WERI-Rb-1 (cell line): ENCODE measurements at regions not wholly inside any gene's neighbourhood (a gene's known extent, or its start where the extent isn't known, plus 50 kb on each side); places are given as distances from the start of the nearest gene placed in this dataset.

Source experiments
- DNase-seq: peaks from one replicate; pipeline ENCODE4 v3.0.0-alpha.2; 2020
- H3K27ac ChIP-seq: fragments of 250-450 bp; sonication (Bioruptor Pico); 2 replicates; pipeline ENCODE4 v1.5.1; 2020; ENCODE audit warnings: mild to moderate bottlenecking, moderate library complexity
- H3K27me3 ChIP-seq: fragments of 250-450 bp; sonication (Bioruptor Pico); 2 replicates; pipeline ENCODE4 v1.5.1; 2021; ENCODE audit warnings: mild to moderate bottlenecking, low read depth, moderate library complexity; ENCODE audit not compliant: insufficient read depth, severe bottlenecking
- H3K36me3 ChIP-seq: fragments of 250-450 bp; sonication (Bioruptor Pico); 2 replicates; pipeline ENCODE4 v1.5.1; 2020; ENCODE audit warnings: mild to moderate bottlenecking, moderate library complexity
- H3K4me3 ChIP-seq: 2 replicates; pipeline ENCODE4 v1.5.1; 2011; ENCODE audit warnings: low read depth, mild to moderate bottlenecking, control low read depth, low read length
- H3K9me3 ChIP-seq: fragments of 250-450 bp; sonication (Bioruptor Pico); 2 replicates; pipeline ENCODE4 v1.5.1; 2021; ENCODE audit warnings: mild to moderate bottlenecking, moderate library complexity; ENCODE audit not compliant: severe bottlenecking
- TF ChIP-seq, protein P1 (sequence below): IDR thresholded peaks from 2 replicates; pipeline ENCODE4 v1.5.1; 2011; ENCODE audit warnings: low read depth, mild to moderate bottlenecking, control low read depth, inconsistent platforms, low read length

DNA sequence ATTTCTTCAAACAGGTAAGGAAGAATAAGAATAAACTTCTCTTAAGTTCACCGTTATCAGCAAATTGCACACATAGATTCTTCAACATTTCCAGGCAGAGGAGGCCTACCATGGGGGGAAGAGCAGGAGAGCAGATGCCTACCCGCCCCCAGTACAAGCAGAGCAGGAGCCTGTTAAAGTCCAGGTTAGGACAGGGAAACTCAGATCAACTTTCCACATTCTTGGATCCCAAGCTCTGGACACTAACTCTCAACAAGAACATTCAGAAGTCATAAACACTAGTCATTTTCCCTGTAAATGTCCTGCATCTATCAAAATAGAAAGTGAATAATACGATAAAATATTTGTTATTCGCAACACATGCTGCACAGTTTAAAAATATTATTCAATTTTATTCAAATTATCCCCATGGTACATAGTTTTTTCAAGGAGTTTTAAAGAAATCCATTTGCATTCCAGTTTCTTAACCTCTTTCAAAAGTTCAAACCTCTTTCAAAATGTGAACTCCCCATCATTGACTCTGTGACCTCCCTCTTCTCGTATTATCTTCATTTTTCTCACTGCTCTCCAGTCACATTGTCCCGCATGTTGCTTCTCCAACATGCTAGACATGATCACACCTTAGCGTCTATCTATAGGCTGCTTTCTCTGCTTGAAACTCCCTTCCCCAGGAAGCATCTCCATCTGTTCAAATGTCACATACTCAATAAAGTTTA is 185.2 kb upstream of the NEIL3 start:
- Histone ChIP-seq H3K9me3 (peaks cover 8% of the 10 kb centered on the region), H3K4me3 (no peak overlapping the region), H3K27me3 (no peaks in the 10 kb centered on the region), H3K36me3 (no peaks in the 10 kb centered on the region), H3K27ac (no peak overlapping the region)
- DNase-seq: no peak
- TF ChIP-seq, protein P1, sequence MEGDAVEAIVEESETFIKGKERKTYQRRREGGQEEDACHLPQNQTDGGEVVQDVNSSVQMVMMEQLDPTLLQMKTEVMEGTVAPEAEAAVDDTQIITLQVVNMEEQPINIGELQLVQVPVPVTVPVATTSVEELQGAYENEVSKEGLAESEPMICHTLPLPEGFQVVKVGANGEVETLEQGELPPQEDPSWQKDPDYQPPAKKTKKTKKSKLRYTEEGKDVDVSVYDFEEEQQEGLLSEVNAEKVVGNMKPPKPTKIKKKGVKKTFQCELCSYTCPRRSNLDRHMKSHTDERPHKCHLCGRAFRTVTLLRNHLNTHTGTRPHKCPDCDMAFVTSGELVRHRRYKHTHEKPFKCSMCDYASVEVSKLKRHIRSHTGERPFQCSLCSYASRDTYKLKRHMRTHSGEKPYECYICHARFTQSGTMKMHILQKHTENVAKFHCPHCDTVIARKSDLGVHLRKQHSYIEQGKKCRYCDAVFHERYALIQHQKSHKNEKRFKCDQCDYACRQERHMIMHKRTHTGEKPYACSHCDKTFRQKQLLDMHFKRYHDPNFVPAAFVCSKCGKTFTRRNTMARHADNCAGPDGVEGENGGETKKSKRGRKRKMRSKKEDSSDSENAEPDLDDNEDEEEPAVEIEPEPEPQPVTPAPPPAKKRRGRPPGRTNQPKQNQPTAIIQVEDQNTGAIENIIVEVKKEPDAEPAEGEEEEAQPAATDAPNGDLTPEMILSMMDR: no peak

- H3K36me3 ChIP-seq: no peaks in the 10 kb centered on the region
- peaks cover 8% of the 10 kb centered on the region for H3K9me3 ChIP-seq
- TF ChIP-seq, protein P1: no peak
- H3K27me3 ChIP-seq: no peaks in the 10 kb centered on the region
- no peak for DNase-seq
- no peak overlapping the region for H3K27ac ChIP-seq
- H3K4me3 ChIP-seq: no peak overlapping the region
Measured at GRCh38 chr4:177125656-177126055, 184.0 kb upstream of the NEIL3 start.

DNA sequence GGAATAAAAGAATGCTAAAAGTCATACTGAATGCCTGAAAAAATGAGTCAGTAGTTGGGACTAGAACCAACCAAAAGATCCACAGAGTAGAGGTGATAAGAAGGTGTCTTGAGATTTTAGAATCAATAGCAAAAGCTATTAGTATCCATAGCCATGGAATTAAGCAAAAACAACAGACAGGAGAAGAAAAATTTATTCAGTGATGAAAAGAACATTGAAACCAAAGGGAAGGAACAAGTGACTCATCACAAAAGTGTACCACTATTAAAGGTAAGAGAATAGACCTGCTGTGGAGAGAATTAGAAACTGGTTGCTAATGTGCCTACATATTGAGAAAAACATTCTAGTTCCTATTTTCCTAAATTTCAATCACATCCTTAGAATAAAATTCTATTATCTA is 182.0 kb upstream of the NEIL3 start:
- Histone ChIP-seq H3K27ac (no peak overlapping the region), H3K36me3 (no peaks in the 10 kb centered on the region), H3K27me3 (no peaks in the 10 kb centered on the region), H3K9me3 (peaks cover 4% of the 10 kb centered on the region), H3K4me3 (no peak overlapping the region)
- TF ChIP-seq, protein P1: no peak
- no peak for DNase-seq

DNA sequence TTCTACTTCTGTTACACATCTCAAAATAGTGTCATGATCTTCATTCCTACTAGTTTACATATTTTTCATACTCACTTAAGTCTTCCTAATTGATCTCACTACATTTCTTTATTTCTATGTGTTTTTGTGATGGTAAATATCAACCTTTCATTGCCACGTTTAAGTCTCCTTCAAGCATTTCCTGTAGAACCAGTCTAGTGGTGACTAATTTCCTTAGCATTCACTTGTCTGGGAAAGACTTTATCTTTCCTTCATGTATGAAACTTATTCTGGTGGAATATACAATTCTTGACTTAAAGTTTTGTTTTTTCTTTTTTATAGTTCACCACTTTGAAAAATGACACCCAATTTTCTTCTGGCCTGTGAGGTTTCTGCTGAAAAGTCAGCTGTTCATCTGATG is 181.4 kb upstream of the NEIL3 start:
- H3K9me3 ChIP-seq: peaks cover 5% of the 10 kb centered on the region
- TF ChIP-seq, protein P1: no peak
- no peak for DNase-seq
- no peak overlapping the region for H3K4me3 ChIP-seq
- no peaks in the 10 kb centered on the region for H3K36me3 ChIP-seq
- no peak overlapping the region for H3K27ac ChIP-seq
- no peaks in the 10 kb centered on the region for H3K27me3 ChIP-seq

DNA sequence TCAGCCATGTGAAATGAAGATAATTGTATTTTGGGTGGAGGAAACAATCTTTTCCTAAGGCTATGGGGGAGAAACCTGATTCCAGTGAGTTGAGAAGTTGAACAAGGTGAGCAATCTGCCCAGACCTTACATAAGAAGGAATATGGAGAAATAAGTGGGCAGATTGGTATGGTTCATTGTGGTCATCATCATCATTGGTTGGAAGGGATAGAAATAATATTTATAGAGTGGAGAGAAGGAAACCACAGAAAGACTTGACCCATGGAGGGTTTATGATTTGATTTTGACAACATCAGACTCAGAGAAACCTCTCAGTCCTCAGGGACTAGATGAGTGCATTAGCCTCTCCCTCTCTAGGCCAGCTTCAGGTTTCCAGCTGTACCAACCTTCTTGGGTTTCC is 177.9 kb upstream of the NEIL3 start:
- no peak overlapping the region for H3K4me3 ChIP-seq
- no peaks in the 10 kb centered on the region for H3K27me3 ChIP-seq
- peaks cover 6% of the 10 kb centered on the region for H3K9me3 ChIP-seq
- no peak for DNase-seq
- H3K27ac ChIP-seq: no peak overlapping the region
- TF ChIP-seq, protein P1: no peak
- no peaks in the 10 kb centered on the region for H3K36me3 ChIP-seq

DNA sequence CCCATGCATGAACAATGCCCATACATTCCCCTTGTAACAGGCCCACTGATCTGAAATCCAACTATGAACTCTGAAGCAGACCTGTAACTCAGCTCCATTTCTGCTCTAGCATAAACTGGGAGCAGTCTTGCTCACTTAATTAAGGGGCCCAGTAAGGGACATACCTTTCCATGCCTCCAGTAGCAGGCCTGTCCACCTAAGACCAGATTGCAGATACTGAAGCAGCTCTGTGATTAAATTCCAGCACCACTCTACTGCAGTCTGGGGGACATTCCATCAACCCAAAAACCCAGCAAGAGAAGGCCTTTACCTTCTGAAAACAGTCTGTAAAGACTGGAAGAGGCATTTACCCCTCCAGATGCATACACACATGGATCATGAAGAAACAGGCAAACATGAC is 162.0 kb upstream of the NEIL3 start:
- Histone ChIP-seq H3K27me3 (no peaks in the 10 kb centered on the region), H3K27ac (no peak overlapping the region), H3K9me3 (no peaks in the 10 kb centered on the region), H3K36me3 (no peaks in the 10 kb centered on the region), H3K4me3 (no peak overlapping the region)
- TF ChIP-seq, protein P1: no peak
- DNase-seq: no peak
